Vagina (tissue), 2 donors: ENCODE measurements at regions not wholly inside any gene's neighbourhood (a gene's known extent, or its start where the extent isn't known, plus 50 kb on each side); places are given as distances from the start of the nearest gene placed in this dataset.

Experiments used
- POLR2AphosphoS5 ChIP-seq, 2 donors: sonication (generic); formaldehyde crosslinking; IDR thresholded peaks; one replicate each; pipeline ENCODE4 v1.9.0; 2017; ENCODE audit warnings: antibody characterized with exemption in 2 of 2, mild to moderate bottlenecking in 2 of 2, low read depth in 1 of 2; ENCODE audit not compliant: insufficient read depth in 1 of 2
- TF ChIP-seq, protein P1 (sequence below), 3 experiments: fragments of 450-650 bp in 2 of 3; fragments of 200-600 bp in 1 of 3; sonication (generic) in 1 of 3; IDR thresholded peaks; one replicate each; pipeline ENCODE4 v1.5.1; 2017 to 2019; ENCODE audit warnings: antibody characterized with exemption in 3 of 3, mild to moderate bottlenecking in 2 of 3, moderate library complexity in 2 of 3

DNA sequence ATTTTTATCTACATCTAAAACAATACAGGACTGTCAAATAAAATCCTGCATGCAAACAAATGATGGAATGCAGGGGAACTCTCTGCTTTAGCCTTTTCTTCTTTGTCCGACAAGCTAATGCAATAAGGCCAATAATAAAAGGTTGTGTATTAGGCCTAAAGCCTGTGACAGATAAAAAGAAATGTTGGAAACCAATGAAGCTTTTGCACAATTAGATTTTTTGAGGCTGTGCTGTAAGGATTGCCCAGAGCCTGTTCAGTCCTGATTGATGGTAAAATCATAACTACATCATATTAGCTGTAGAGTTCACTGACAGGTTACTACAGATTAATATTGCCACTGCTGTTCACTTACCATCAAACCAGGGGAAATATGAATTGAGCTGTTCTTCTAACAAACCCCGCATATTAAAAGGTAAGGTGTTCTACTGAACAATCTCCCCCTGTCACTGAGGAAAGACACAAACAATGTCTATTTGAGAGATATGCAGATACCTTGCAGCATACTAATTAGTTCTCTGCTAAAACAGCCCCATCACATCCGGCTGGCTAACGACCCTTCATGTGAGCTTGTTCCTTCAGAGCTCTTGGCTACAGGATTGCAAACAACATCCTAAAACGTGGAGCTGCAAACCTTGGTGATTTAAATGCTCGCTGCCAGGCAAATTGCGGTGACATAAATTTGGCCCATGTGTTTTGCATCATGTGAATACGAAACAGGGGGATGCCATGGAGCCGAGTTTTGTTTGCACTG is 305.4 kb downstream of the MTX2 start:
- TF ChIP-seq, protein P1, sequence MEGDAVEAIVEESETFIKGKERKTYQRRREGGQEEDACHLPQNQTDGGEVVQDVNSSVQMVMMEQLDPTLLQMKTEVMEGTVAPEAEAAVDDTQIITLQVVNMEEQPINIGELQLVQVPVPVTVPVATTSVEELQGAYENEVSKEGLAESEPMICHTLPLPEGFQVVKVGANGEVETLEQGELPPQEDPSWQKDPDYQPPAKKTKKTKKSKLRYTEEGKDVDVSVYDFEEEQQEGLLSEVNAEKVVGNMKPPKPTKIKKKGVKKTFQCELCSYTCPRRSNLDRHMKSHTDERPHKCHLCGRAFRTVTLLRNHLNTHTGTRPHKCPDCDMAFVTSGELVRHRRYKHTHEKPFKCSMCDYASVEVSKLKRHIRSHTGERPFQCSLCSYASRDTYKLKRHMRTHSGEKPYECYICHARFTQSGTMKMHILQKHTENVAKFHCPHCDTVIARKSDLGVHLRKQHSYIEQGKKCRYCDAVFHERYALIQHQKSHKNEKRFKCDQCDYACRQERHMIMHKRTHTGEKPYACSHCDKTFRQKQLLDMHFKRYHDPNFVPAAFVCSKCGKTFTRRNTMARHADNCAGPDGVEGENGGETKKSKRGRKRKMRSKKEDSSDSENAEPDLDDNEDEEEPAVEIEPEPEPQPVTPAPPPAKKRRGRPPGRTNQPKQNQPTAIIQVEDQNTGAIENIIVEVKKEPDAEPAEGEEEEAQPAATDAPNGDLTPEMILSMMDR (IDR thresholded peaks at IDR 0.05): no peak
- no peak for TF ChIP-seq POLR2AphosphoS5 (IDR thresholded peaks at IDR 0.05; ENCODE audit: insufficient read depth in 1 of 2, low read depth in 1 of 2)
